GM23338 (cell line): ENCODE measurements at regions not wholly inside any gene's neighbourhood (a gene's known extent, or its start where the extent isn't known, plus 50 kb on each side); places are given as distances from the start of the nearest gene placed in this dataset.

ENCODE experiments used
- CTCF ChIP-seq, 2 experiments: fragments of 200-600 bp in 1 of 2; sonication (generic) in 1 of 2; conservative IDR thresholded peaks; 2 replicates each; pipeline versions ENCODE4 v1.5.1 to v1.6.1; 2016 to 2017; ENCODE audit warnings: antibody characterized with exemption in 2 of 2, low read depth in 2 of 2, mild to moderate bottlenecking in 2 of 2, moderate library complexity in 1 of 2
- EZH2 ChIP-seq: fragments of 200-600 bp; sonication (generic); IDR thresholded peaks from one replicate; pipeline ENCODE4 v1.8.0; 2017; ENCODE audit warnings: antibody characterized with exemption, mild to moderate bottlenecking, low read depth; ENCODE audit not compliant: unreplicated experiment
- EZH2phosphoT487 ChIP-seq: fragments of 200-600 bp; sonication (generic); IDR thresholded peaks from one replicate; pipeline ENCODE4 v1.8.1; 2018; ENCODE audit warnings: antibody characterized with exemption; ENCODE audit not compliant: unreplicated experiment
- STAT1 ChIP-seq: IDR thresholded peaks from one replicate; pipeline ENCODE4 v1.6.1; 2016; ENCODE audit warnings: antibody characterized with exemption; ENCODE audit not compliant: unreplicated experiment

GRCh38 chr6:33521489-33522091, 58.5 kb downstream of the BAK1 start (continued):
- TF ChIP-seq CTCF (conservative IDR thresholded peaks at IDR 0.05; ENCODE audit: low read depth in 2 of 2) = no peak
- no peak for TF ChIP-seq STAT1
- no peak for TF ChIP-seq EZH2phosphoT487
- TF ChIP-seq EZH2 = no peak
